ENCODE measurements at regions not wholly inside any gene's neighbourhood (a gene's known extent, or its start where the extent isn't known, plus 50 kb on each side); places are given as distances from the start of the nearest gene placed in this dataset.

DNA sequence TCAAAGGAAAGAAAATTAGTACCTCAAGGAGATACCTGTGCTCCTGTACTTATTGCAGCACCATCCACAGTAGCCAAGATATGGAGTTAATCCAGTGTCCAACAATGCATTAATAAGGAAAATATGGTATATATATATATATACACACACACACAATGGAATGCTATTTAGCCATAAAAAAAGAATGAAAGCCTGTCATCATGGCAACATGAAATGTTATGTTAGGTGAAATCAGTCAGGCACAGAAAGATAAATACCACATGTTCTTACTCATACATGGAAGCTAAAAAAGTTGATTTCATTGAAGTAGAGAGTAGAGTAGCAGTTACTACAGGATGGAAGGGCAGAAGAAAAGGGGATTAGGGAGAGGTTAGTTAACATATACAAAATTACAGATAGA lies 601.5 kb downstream of the ANXA1 start:
- DNase-seq = no peak
- TF ChIP-seq, protein P1, sequence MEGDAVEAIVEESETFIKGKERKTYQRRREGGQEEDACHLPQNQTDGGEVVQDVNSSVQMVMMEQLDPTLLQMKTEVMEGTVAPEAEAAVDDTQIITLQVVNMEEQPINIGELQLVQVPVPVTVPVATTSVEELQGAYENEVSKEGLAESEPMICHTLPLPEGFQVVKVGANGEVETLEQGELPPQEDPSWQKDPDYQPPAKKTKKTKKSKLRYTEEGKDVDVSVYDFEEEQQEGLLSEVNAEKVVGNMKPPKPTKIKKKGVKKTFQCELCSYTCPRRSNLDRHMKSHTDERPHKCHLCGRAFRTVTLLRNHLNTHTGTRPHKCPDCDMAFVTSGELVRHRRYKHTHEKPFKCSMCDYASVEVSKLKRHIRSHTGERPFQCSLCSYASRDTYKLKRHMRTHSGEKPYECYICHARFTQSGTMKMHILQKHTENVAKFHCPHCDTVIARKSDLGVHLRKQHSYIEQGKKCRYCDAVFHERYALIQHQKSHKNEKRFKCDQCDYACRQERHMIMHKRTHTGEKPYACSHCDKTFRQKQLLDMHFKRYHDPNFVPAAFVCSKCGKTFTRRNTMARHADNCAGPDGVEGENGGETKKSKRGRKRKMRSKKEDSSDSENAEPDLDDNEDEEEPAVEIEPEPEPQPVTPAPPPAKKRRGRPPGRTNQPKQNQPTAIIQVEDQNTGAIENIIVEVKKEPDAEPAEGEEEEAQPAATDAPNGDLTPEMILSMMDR (IDR thresholded peaks at IDR 0.05) = no peak

DNA sequence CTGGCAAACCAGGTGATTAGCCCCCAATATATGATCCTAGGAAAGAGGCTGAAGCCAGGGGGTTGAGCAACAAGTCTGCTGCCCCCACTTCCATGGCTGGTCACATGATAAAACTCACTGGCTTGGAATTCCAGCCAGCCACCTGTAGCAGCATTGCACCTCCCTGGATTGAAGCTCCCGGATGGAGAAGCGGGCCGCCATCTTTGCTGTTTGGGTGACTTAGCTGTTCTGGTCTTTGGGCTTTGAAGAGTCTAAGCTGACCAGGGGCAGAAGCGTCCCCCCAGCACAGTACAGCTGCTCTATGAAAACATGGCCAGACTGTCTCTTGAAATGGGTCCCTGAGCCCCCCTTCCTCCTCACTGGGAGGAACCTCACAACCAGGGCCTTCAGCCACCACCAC lies 610.2 kb downstream of the ANXA1 start:
- H3K27ac ChIP-seq = no peak overlapping the region
- no peaks in the 10 kb centered on the region for H3K9me3 ChIP-seq
- no peaks in the 10 kb centered on the region for H3K27me3 ChIP-seq
- H3K36me3 ChIP-seq = no peaks in the 10 kb centered on the region
- no peak overlapping the region for H3K9ac ChIP-seq (ENCODE audit: low read depth in 2 of 2, low read length in 2 of 2)
- no peak overlapping the region for H3K4me3 ChIP-seq
- TF ChIP-seq, protein P1 (IDR thresholded peaks at IDR 0.05) = no peak
- intact Hi-C loops (cut with DNase I) = no loop called here
- no peaks in the 10 kb centered on the region for H3K4me1 ChIP-seq
- no peak for DNase-seq

More for the DNA sequence above, 601.5 kb downstream of the ANXA1 start:
- Histone ChIP-seq H3K9ac (ENCODE audit: low read depth in 2 of 2, low read length in 2 of 2) (no peak overlapping the region), H3K27me3 (no peaks in the 10 kb centered on the region), H3K4me1 (no peaks in the 10 kb centered on the region), H3K27ac (no peak overlapping the region), H3K36me3 (no peaks in the 10 kb centered on the region), H3K4me3 (no peak overlapping the region), H3K9me3 (no peaks in the 10 kb centered on the region)
- intact Hi-C loops (cut with DNase I) = no loop called here

DNA sequence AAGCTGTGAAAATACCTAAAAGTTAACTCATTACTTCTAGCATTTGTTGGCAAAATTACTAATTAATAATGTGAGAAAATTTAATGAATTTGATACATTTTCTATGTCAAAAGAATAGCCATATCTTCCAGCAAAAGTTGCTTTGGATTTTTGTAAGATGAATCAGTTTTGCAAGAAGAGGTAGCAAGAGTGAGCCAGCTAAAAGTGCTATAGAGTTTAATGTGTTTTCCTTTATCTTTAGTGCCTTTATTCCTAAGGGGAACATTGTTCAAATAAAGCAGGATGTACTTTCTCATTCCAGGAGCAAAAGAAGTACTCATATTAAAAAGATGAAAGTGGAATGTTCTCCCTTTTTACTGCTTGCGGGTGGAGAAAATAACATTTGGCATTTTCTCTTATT lies 622.2 kb downstream of the ANXA1 start:
- intact Hi-C loops (cut with DNase I) = no loop called here
- Histone ChIP-seq H3K27me3 (no peaks in the 10 kb centered on the region), H3K9ac (ENCODE audit: low read depth in 2 of 2, low read length in 2 of 2) (no peak overlapping the region), H3K4me1 (no peaks in the 10 kb centered on the region), H3K4me3 (no peak overlapping the region), H3K27ac (no peak overlapping the region), H3K9me3 (no peaks in the 10 kb centered on the region), H3K36me3 (no peaks in the 10 kb centered on the region)
- TF ChIP-seq, protein P1 (IDR thresholded peaks at IDR 0.05) = no peak
- DNase-seq = no peak

DNA sequence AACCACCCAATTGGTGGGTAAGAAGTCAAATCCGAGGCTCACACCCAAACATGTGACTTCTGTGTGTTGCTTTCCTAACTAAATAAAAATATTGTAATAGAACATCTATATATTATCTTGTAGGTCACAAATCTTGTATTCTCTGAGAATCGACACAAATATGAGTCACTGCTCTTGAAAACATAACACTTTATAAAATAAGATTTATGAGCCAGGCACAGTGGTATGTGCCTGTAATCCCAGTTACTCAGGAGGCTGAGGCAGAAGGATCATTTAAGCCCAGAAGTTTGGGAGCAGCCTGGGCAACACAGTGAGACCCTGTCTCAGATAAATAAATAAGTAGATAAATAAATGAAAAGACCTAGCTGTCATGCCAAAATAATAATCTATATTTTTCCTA lies 624.1 kb downstream of the ANXA1 start:
- no peak overlapping the region for H3K4me3 ChIP-seq
- intact Hi-C loops (cut with DNase I) = no loop called here
- H3K4me1 ChIP-seq = no peaks in the 10 kb centered on the region
- H3K9ac ChIP-seq (ENCODE audit: low read depth in 2 of 2, low read length in 2 of 2) = no peak overlapping the region
- no peaks in the 10 kb centered on the region for H3K9me3 ChIP-seq
- H3K27ac ChIP-seq = no peak overlapping the region
- TF ChIP-seq, protein P1 (IDR thresholded peaks at IDR 0.05) = no peak
- no peaks in the 10 kb centered on the region for H3K36me3 ChIP-seq
- no peak for DNase-seq
- H3K27me3 ChIP-seq = no peaks in the 10 kb centered on the region

DNA sequence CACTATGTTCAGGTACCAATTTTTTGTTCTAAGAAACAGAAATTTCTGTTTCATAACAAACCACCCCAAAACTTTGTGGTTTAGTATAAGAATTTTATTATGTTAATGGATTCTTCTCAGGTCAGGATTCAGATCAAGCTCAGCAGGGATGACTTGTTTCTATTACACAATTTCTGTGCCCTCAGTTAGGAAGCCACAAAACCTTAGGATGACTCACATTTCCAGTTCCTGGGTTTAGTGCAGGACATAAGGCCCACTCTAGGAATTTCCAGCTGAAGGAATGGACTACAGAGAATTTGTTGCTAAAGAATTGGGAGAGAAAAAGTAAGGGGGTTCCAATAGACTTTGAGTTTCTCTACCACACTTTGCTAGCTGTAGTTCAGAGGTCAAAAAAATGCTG lies 629.3 kb downstream of the ANXA1 start:
- no peak for DNase-seq
- Histone ChIP-seq H3K4me1 (no peaks in the 10 kb centered on the region), H3K36me3 (no peaks in the 10 kb centered on the region), H3K9ac (ENCODE audit: low read depth in 2 of 2, low read length in 2 of 2) (no peak overlapping the region), H3K27ac (no peak overlapping the region), H3K4me3 (no peak overlapping the region), H3K9me3 (no peaks in the 10 kb centered on the region), H3K27me3 (no peaks in the 10 kb centered on the region)
- intact Hi-C loops (cut with DNase I) = no loop called here
- TF ChIP-seq, protein P1 (IDR thresholded peaks at IDR 0.05) = no peak

DNA sequence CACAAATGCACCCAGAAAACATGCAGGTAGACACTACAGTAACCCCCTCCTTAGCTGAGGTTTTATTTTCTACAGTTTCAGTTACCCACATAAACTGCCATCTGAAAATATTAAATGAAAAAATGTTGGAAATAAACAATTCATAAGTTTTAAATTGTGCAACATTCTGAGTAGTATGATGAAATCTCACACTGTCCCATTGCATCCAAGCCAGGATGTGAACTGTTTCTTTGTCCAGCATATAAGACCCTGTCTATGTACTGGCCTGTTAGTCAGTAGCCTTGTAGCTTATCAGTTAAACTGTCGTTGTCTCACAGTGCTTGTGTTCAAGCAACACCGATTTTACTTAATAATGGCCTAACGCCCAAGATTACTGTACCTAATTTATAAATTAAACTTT lies 630.5 kb downstream of the ANXA1 start:
- H3K27me3 ChIP-seq = no peaks in the 10 kb centered on the region
- H3K9me3 ChIP-seq = no peaks in the 10 kb centered on the region
- TF ChIP-seq, protein P1 (IDR thresholded peaks at IDR 0.05) = no peak
- H3K36me3 ChIP-seq = no peaks in the 10 kb centered on the region
- no peak overlapping the region for H3K9ac ChIP-seq (ENCODE audit: low read depth in 2 of 2, low read length in 2 of 2)
- intact Hi-C loops (cut with DNase I) = no loop called here
- H3K4me1 ChIP-seq = no peaks in the 10 kb centered on the region
- H3K4me3 ChIP-seq = no peak overlapping the region
- H3K27ac ChIP-seq = no peak overlapping the region
- DNase-seq = no peak

Measured in colonic mucosa (tissue), 4 donors.